ENCODE measurements at regions not wholly inside any gene's neighbourhood (a gene's known extent, or its start where the extent isn't known, plus 50 kb on each side); places are given as distances from the start of the nearest gene placed in this dataset.

DNA sequence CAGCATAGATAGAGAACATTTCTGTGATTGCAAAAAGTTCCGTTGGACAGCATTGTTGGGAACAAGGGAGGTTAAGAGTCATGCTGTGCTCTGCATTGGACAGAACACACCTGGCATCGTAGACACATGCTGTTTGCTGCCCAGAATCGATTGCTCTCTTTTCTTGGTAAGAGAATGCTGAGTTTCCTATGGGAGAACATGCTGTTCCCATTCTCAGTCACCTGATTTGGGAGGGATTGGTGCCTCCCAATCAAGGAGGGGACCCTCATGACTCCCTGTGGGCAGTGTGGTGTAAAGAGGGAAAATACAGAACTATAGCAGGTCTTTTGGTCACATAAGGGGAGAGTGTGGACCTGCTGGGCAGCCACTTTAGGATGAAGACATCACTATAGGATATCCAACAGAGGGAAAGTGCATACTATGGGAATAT is 555.4 kb upstream of the CLINT1 start:
- WGBS, 2 donors: 76 to 89% methylated on average over 3 of the region's 3 CpGs
- TF ChIP-seq, protein P1, sequence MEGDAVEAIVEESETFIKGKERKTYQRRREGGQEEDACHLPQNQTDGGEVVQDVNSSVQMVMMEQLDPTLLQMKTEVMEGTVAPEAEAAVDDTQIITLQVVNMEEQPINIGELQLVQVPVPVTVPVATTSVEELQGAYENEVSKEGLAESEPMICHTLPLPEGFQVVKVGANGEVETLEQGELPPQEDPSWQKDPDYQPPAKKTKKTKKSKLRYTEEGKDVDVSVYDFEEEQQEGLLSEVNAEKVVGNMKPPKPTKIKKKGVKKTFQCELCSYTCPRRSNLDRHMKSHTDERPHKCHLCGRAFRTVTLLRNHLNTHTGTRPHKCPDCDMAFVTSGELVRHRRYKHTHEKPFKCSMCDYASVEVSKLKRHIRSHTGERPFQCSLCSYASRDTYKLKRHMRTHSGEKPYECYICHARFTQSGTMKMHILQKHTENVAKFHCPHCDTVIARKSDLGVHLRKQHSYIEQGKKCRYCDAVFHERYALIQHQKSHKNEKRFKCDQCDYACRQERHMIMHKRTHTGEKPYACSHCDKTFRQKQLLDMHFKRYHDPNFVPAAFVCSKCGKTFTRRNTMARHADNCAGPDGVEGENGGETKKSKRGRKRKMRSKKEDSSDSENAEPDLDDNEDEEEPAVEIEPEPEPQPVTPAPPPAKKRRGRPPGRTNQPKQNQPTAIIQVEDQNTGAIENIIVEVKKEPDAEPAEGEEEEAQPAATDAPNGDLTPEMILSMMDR (IDR thresholded peaks at IDR 0.05): no peak
- TF ChIP-seq POLR2A (IDR thresholded peaks at IDR 0.05): no peak
- no peak overlapping the region for H3K4me3 ChIP-seq (replicated peaks in 1 of 3)
- intact Hi-C loops (cut with DNase I): no loop called here
- no peaks in the 10 kb centered on the region for H3K4me1 ChIP-seq
- no peaks in the 10 kb centered on the region for H3K27me3 ChIP-seq
- no peaks in the 10 kb centered on the region for H3K36me3 ChIP-seq
- H3K9me3 ChIP-seq: no peaks in the 10 kb centered on the region
- DNase-seq: no peak
- H3K27ac ChIP-seq: no peak overlapping the region

- intact Hi-C loops (cut with DNase I): no loop called here
- Histone ChIP-seq H3K9me3 (no peaks in the 10 kb centered on the region), H3K4me1 (no peaks in the 10 kb centered on the region), H3K27ac (no peak overlapping the region), H3K27me3 (no peaks in the 10 kb centered on the region), H3K4me3 (replicated peaks in 1 of 3) (no peak overlapping the region), H3K36me3 (no peaks in the 10 kb centered on the region)
- no peak for DNase-seq
- WGBS, 2 donors: 68 to 80% methylated on average over 4 of the region's 4 CpGs
- no peak for TF ChIP-seq POLR2A (IDR thresholded peaks at IDR 0.05)
- TF ChIP-seq, protein P1 (IDR thresholded peaks at IDR 0.05): no peak
Measured at GRCh38 chr5:158413122-158413680, 554.3 kb upstream of the CLINT1 start.

- H3K4me3 ChIP-seq (replicated peaks in 1 of 3): no peak overlapping the region
- H3K27me3 ChIP-seq: no peaks in the 10 kb centered on the region
- intact Hi-C loops (cut with DNase I): no loop called here
Measured at GRCh38 chr5:158410976-158411375, 552.0 kb upstream of the CLINT1 start.

DNA sequence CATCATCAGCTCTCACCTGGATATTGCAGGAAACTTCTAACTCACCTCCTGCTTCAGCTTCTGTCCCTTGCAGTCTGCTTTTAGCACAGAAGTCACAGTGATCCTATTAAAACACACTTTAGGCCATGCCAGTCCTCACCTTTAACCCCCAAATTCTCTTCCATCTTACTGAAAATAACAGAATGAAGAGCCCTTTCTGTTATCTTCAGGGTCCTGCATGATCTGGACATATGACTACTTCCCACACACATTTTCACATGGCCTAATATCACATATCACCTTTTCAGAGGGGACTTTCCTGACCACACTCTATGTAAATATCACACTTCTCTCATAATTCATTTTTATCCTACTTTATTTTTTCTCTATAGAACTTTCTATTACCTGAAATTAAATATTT is 550.6 kb upstream of the CLINT1 start:
- Histone ChIP-seq H3K4me3 (replicated peaks in 1 of 3) (no peak overlapping the region), H3K27ac (no peak overlapping the region), H3K27me3 (no peaks in the 10 kb centered on the region), H3K9me3 (no peaks in the 10 kb centered on the region), H3K36me3 (no peaks in the 10 kb centered on the region), H3K4me1 (no peaks in the 10 kb centered on the region)
- intact Hi-C loops (cut with DNase I): no loop called here
- no peak for DNase-seq
- no peak for TF ChIP-seq POLR2A (IDR thresholded peaks at IDR 0.05)
- TF ChIP-seq, protein P1 (IDR thresholded peaks at IDR 0.05): no peak

More at GRCh38 chr5:158410976-158411375, 552.0 kb upstream of the CLINT1 start:
- Histone ChIP-seq H3K36me3 (no peaks in the 10 kb centered on the region), H3K27ac (no peak overlapping the region), H3K4me1 (no peaks in the 10 kb centered on the region), H3K9me3 (no peaks in the 10 kb centered on the region)
- TF ChIP-seq, protein P1 (IDR thresholded peaks at IDR 0.05): no peak
- no peak for TF ChIP-seq POLR2A (IDR thresholded peaks at IDR 0.05)
- no peak for DNase-seq

- no peaks in the 10 kb centered on the region for H3K4me1 ChIP-seq
- no peak for DNase-seq
- no peaks in the 10 kb centered on the region for H3K9me3 ChIP-seq
- no peak overlapping the region for H3K27ac ChIP-seq
- no peaks in the 10 kb centered on the region for H3K27me3 ChIP-seq
- TF ChIP-seq POLR2A (IDR thresholded peaks at IDR 0.05): no peak
- TF ChIP-seq, protein P1 (IDR thresholded peaks at IDR 0.05): no peak
- intact Hi-C loops (cut with DNase I): no loop called here
- H3K36me3 ChIP-seq: no peaks in the 10 kb centered on the region
- H3K4me3 ChIP-seq (replicated peaks in 1 of 3): no peak overlapping the region
Measured at GRCh38 chr5:158407824-158408195, 548.9 kb upstream of the CLINT1 start.

All from thyroid gland (tissue), 4 donors.